ENCODE measurements at regions not wholly inside any gene's neighbourhood (a gene's known extent, or its start where the extent isn't known, plus 50 kb on each side); places are given as distances from the start of the nearest gene placed in this dataset.

DNA sequence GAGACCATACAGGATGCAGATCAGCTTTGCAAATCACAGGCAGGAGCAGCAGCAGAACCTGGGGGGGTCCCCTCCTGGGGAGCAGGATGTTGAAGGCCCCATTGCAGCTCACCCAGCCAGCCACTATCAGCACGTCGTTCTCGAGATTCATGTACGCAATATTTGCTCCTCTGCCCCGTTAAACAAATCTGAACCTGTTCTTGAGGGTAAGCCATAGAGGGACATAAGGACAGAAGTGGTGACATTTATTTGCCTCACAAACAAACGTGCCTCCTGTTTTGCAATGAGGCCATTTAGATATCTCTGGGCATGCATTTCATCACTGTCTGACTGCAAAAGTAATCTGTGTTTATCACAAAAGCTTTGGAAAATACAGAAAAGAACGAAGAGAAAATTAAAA is 87.3 kb upstream of the BAIAP2L1 start:
- TF ChIP-seq, protein P1, sequence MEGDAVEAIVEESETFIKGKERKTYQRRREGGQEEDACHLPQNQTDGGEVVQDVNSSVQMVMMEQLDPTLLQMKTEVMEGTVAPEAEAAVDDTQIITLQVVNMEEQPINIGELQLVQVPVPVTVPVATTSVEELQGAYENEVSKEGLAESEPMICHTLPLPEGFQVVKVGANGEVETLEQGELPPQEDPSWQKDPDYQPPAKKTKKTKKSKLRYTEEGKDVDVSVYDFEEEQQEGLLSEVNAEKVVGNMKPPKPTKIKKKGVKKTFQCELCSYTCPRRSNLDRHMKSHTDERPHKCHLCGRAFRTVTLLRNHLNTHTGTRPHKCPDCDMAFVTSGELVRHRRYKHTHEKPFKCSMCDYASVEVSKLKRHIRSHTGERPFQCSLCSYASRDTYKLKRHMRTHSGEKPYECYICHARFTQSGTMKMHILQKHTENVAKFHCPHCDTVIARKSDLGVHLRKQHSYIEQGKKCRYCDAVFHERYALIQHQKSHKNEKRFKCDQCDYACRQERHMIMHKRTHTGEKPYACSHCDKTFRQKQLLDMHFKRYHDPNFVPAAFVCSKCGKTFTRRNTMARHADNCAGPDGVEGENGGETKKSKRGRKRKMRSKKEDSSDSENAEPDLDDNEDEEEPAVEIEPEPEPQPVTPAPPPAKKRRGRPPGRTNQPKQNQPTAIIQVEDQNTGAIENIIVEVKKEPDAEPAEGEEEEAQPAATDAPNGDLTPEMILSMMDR (IDR thresholded peaks at IDR 0.05) = no peak
- TF ChIP-seq POLR2A (IDR thresholded peaks at IDR 0.05) = no peak
